ENCODE measurements at regions not wholly inside any gene's neighbourhood (a gene's known extent, or its start where the extent isn't known, plus 50 kb on each side); places are given as distances from the start of the nearest gene placed in this dataset.

GRCh38 chr7:96415293-96415940, 93.5 kb upstream of the SLC25A13 start:
- TF ChIP-seq CTCF (IDR thresholded peaks at IDR 0.05; ENCODE audit: low read length) = no peak
- TF ChIP-seq EZH2 (IDR thresholded peaks at IDR 0.05; ENCODE audit: borderline replicate concordance, low read length) = no peak

Measured in OCI-LY1 (cell line).